Stimulated activated CD8-positive, alpha-beta memory T cell treated with anti-CD3 and anti-CD28 coated beads, Interleukin-7, amount 100 ng/mL, for 48 hours (primary cell): ENCODE measurements at regions not wholly inside any gene's neighbourhood (a gene's known extent, or its start where the extent isn't known, plus 50 kb on each side); places are given as distances from the start of the nearest gene placed in this dataset.
"Not testable (repeated sequence)": the region's sequence is repeated elsewhere in the genome, so short reads cannot be mapped to it uniquely, and the experiment has no call there.

ENCODE experiments used
- DNase-seq, 2 donors: peaks; one replicate each; pipeline ENCODE4 v3.0.0-alpha.2; 2020; ENCODE audit warnings: low read depth in 1 of 2; ENCODE audit errors: extremely low read depth in 1 of 2

GRCh38 chr3:5673521-5673920 is 486.0 kb downstream of the EDEM1 start:
- DNase-seq, result no peak

- DNase-seq, result no peak
Measured at GRCh38 chr3:5675319-5675718, 487.8 kb downstream of the EDEM1 start.

GRCh38 chr3:5677555-5677954 is 490.0 kb downstream of the EDEM1 start:
- DNase-seq, result no peak

GRCh38 chr3:5678248-5678647 is 490.7 kb downstream of the EDEM1 start:
- no peak for DNase-seq

- DNase-seq, result no peak
Measured at GRCh38 chr3:5678844-5679243, 491.3 kb downstream of the EDEM1 start.

- DNase-seq, result no peak
Measured at GRCh38 chr3:5687230-5687629, 499.7 kb downstream of the EDEM1 start.

- no peak for DNase-seq
Measured at GRCh38 chr3:5690490-5690889, 503.0 kb downstream of the EDEM1 start.

- DNase-seq, result no peak
Measured at GRCh38 chr3:5690904-5691532, 503.5 kb downstream of the EDEM1 start.

GRCh38 chr3:5692446-5692845 is 504.9 kb downstream of the EDEM1 start:
- DNase-seq, result no peak

- no peak for DNase-seq
Measured at GRCh38 chr3:5694266-5694665, 506.8 kb downstream of the EDEM1 start.

- no peak for DNase-seq
Measured at GRCh38 chr3:5698851-5699250, 511.3 kb downstream of the EDEM1 start.

GRCh38 chr3:5699313-5699712 is 511.8 kb downstream of the EDEM1 start:
- DNase-seq, result no peak

- DNase-seq, result no peak
Measured at GRCh38 chr3:5699811-5700210, 512.3 kb downstream of the EDEM1 start.

- DNase-seq, result not testable (repeated sequence)
Measured at GRCh38 chr3:5701005-5701404, 513.5 kb downstream of the EDEM1 start.

GRCh38 chr3:5707794-5708193 is 520.3 kb downstream of the EDEM1 start:
- DNase-seq, result no peak

- DNase-seq, result no peak
Measured at GRCh38 chr3:5709714-5710113, 522.2 kb downstream of the EDEM1 start.

GRCh38 chr3:5710718-5711117 is 523.2 kb downstream of the EDEM1 start:
- no peak for DNase-seq

- no peak for DNase-seq
Measured at GRCh38 chr3:5717254-5717653, 529.7 kb downstream of the EDEM1 start.

GRCh38 chr3:5719668-5720067 is 532.2 kb downstream of the EDEM1 start:
- DNase-seq, result not testable (repeated sequence)

- no peak for DNase-seq
Measured at GRCh38 chr3:5725801-5726200, 538.3 kb downstream of the EDEM1 start.

GRCh38 chr3:5726621-5727020 is 539.1 kb downstream of the EDEM1 start:
- DNase-seq, result no peak

GRCh38 chr3:5727743-5728484 is 540.4 kb downstream of the EDEM1 start:
- DNase-seq, result no peak

GRCh38 chr3:5729852-5730251 is 542.3 kb downstream of the EDEM1 start:
- no peak for DNase-seq
